NB4 (cell line): ENCODE measurements at regions not wholly inside any gene's neighbourhood (a gene's known extent, or its start where the extent isn't known, plus 50 kb on each side); places are given as distances from the start of the nearest gene placed in this dataset.

Experiments used
- POLR2A ChIP-seq: IDR thresholded peaks from 2 replicates; pipeline ENCODE4 v1.6.1; 2011; ENCODE audit warnings: mild to moderate bottlenecking; ENCODE audit not compliant: insufficient read length; ENCODE audit errors: extremely low read depth
- TF ChIP-seq, protein P1 (sequence below): IDR thresholded peaks from one replicate; pipeline ENCODE4 v1.5.1; 2012; ENCODE audit warnings: low read depth, low read length

DNA sequence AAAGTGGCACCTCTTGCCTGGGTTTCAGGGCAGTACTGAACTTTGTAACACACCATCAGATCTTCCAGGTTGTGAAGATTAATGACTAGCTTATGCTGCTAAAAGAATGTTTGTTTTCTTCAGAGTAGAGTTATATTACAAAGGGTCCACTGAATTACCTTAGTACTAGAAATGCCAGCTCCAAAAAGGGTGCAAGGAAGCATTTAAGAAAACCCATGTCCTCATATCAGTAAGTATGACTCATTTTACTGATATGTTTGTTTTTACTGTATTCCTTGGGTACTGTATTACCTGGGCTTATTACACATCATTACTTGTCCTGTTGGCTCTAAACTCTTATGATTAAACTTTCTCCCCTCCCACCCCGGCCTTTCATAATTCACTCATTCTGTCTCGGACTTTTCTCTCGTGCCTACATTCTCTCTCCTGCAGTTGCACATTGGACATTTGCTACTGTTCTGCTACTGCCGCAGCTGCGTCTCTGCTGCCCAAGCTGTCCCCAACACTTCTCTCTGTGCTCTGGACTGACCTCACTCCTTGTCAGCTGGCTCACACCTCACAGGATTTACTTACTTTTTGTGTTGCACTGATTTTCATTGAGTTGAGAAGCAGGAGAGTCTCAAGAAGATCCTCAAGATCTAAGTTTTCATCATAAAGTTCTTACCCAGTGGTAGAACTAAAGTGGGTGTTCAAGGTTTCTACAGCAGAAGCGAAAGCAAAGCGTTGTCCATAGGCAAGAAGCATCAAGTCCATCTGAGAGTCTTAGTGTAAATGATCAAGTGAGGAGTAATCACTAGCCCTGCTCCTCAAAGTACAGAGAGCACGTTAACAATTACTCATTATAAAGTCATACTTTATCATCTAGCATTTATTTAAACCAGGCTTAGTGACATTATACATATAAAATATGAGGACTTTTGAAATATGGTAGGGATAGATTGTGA lies 53.2 kb upstream of the C9orf72 start:
- TF ChIP-seq POLR2A = no peak
- TF ChIP-seq, protein P1, sequence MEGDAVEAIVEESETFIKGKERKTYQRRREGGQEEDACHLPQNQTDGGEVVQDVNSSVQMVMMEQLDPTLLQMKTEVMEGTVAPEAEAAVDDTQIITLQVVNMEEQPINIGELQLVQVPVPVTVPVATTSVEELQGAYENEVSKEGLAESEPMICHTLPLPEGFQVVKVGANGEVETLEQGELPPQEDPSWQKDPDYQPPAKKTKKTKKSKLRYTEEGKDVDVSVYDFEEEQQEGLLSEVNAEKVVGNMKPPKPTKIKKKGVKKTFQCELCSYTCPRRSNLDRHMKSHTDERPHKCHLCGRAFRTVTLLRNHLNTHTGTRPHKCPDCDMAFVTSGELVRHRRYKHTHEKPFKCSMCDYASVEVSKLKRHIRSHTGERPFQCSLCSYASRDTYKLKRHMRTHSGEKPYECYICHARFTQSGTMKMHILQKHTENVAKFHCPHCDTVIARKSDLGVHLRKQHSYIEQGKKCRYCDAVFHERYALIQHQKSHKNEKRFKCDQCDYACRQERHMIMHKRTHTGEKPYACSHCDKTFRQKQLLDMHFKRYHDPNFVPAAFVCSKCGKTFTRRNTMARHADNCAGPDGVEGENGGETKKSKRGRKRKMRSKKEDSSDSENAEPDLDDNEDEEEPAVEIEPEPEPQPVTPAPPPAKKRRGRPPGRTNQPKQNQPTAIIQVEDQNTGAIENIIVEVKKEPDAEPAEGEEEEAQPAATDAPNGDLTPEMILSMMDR = no peak
